GM12891 (cell line): ENCODE measurements at regions not wholly inside any gene's neighbourhood (a gene's known extent, or its start where the extent isn't known, plus 50 kb on each side); places are given as distances from the start of the nearest gene placed in this dataset.

Source experiments
- POLR2AphosphoS5 ChIP-seq: IDR thresholded peaks from 2 replicates; pipeline ENCODE4 v1.6.1; 2011; ENCODE audit warnings: low read depth, low read length, control low read depth
- SPI1 ChIP-seq: IDR thresholded peaks from 2 replicates; pipeline ENCODE4 v1.6.1; 2011; ENCODE audit warnings: low read depth, low read length, control low read depth

GRCh38 chr18:66900837-66901236, 296.9 kb upstream of the CDH19 start:
- TF ChIP-seq SPI1 (no peak), POLR2AphosphoS5 (no peak)
